K562 (cell line): ENCODE measurements at regions not wholly inside any gene's neighbourhood (a gene's known extent, or its start where the extent isn't known, plus 50 kb on each side); places are given as distances from the start of the nearest gene placed in this dataset.

ENCODE experiments used
- ETV5 ChIP-seq: sonication (generic); formaldehyde crosslinking; IDR thresholded peaks from 2 replicates; pipeline ENCODE4 v1.4.0; 2020; ENCODE audit warnings: low read depth, mild to moderate bottlenecking, missing genetic modification reagents
- EZH2 ChIP-seq: IDR thresholded peaks from 2 replicates; pipeline ENCODE4 v1.6.1; 2012; ENCODE audit warnings: low read depth, mild to moderate bottlenecking, inconsistent platforms, low read length, borderline replicate concordance
- JUNB ChIP-seq: fragments of 450-650 bp; formaldehyde crosslinking; conservative IDR thresholded peaks from 2 replicates; pipeline ENCODE4 v1.4.0; 2020; ENCODE audit warnings: mild to moderate bottlenecking
- NFIC ChIP-seq: fragments of 450-650 bp; IDR thresholded peaks from 2 replicates; pipeline ENCODE4 v1.6.1; 2017; ENCODE audit warnings: mild to moderate bottlenecking, inconsistent platforms
- PCBP2 ChIP-seq: fragments of 200-400 bp; formaldehyde crosslinking; IDR thresholded peaks from 2 replicates; pipeline ENCODE4 v1.6.1; 2018; ENCODE audit warnings: low read length, low read depth, mild to moderate bottlenecking, moderate library complexity; ENCODE audit not compliant: poor library complexity, severe bottlenecking
- TAF15 ChIP-seq: fragments of 200-400 bp; formaldehyde crosslinking; IDR thresholded peaks from 2 replicates; pipeline ENCODE4 v1.6.1; 2017; ENCODE audit warnings: mild to moderate bottlenecking, low read depth, low read length, moderate library complexity
- ZBTB8A ChIP-seq: fragments of 450-650 bp; IDR thresholded peaks from 2 replicates; pipeline ENCODE4 v1.6.1; 2018; ENCODE audit warnings: mild to moderate bottlenecking, moderate library complexity; ENCODE audit not compliant: partially characterized antibody
- TF ChIP-seq, protein P1 (sequence below): fragments of 450-650 bp; IDR thresholded peaks from 2 replicates; pipeline ENCODE4 v1.7.0; 2016; ENCODE audit warnings: borderline replicate concordance

DNA sequence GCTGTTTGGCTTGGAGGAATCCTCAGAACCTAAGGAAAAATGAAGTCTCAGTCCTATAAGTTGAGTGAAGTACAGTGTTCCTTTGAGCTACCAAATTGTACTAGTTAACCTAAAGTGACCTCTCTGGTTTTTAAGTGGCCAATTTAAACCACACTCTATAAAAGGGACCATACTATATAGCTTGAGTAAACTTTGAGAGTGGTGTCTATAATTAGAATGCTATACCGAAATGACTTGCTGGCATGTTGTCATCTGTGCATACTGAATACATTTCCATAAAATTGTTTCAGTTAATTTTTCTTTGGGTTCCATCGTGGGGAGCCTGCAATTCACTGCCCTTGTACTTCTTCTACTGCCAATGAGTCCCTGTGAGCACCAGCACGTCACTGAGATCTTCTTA lies 151.1 kb downstream of the DKK1 start:
- TF ChIP-seq EZH2 (no peak), ETV5 (CRISPR knock-in tag) (no peak), TAF15 (no peak), ZBTB8A (no peak), JUNB (CRISPR knock-in tag) (no peak), NFIC (no peak), PCBP2 (no peak)
- TF ChIP-seq, protein P1, sequence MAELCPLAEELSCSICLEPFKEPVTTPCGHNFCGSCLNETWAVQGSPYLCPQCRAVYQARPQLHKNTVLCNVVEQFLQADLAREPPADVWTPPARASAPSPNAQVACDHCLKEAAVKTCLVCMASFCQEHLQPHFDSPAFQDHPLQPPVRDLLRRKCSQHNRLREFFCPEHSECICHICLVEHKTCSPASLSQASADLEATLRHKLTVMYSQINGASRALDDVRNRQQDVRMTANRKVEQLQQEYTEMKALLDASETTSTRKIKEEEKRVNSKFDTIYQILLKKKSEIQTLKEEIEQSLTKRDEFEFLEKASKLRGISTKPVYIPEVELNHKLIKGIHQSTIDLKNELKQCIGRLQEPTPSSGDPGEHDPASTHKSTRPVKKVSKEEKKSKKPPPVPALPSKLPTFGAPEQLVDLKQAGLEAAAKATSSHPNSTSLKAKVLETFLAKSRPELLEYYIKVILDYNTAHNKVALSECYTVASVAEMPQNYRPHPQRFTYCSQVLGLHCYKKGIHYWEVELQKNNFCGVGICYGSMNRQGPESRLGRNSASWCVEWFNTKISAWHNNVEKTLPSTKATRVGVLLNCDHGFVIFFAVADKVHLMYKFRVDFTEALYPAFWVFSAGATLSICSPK: no peak
